Fibroblast of the aortic adventitia (primary cell): ENCODE measurements at regions not wholly inside any gene's neighbourhood (a gene's known extent, or its start where the extent isn't known, plus 50 kb on each side); places are given as distances from the start of the nearest gene placed in this dataset.

ENCODE experiments used
- DNase-seq: peaks from one replicate; pipeline ENCODE4 v3.0.0-alpha.2; 2010; ENCODE audit warnings: low read depth
- H3K4me3 ChIP-seq: 2 replicates; pipeline ENCODE4 v1.5.1; 2011; ENCODE audit warnings: low read depth, mild to moderate bottlenecking, control low read depth, low read length, moderate library complexity
- CTCF ChIP-seq: IDR thresholded peaks from 2 replicates; pipeline ENCODE4 v1.5.1; 2011; ENCODE audit warnings: mild to moderate bottlenecking, low read length, control low read depth, inconsistent platforms; ENCODE audit not compliant: insufficient read depth

GRCh38 chr10:31188792-31189406 lies 130.1 kb upstream of the ZEB1 start:
- H3K4me3 ChIP-seq: no peak overlapping the region
- DNase-seq: peak; percentile 42
- no peak for TF ChIP-seq CTCF

- TF ChIP-seq CTCF: no peak
- no peak for DNase-seq
Observed at GRCh38 chr10:31190488-31190887, 128.5 kb upstream of the ZEB1 start.

GRCh38 chr10:31192475-31192874 lies 126.5 kb upstream of the ZEB1 start:
- DNase-seq: no peak
- no peak overlapping the region for H3K4me3 ChIP-seq
- no peak for TF ChIP-seq CTCF

More at GRCh38 chr10:31190488-31190887, 128.5 kb upstream of the ZEB1 start:
- H3K4me3 ChIP-seq: no peak overlapping the region

- no peak overlapping the region for H3K4me3 ChIP-seq
- TF ChIP-seq CTCF: no peak
- DNase-seq: no peak
Observed at GRCh38 chr10:31194986-31195385, 124.0 kb upstream of the ZEB1 start.

GRCh38 chr10:31197886-31198285 lies 121.1 kb upstream of the ZEB1 start:
- H3K4me3 ChIP-seq: no peak overlapping the region
- peak; percentile 53 for DNase-seq
- no peak for TF ChIP-seq CTCF

GRCh38 chr10:31204090-31204489 lies 114.9 kb upstream of the ZEB1 start:
- TF ChIP-seq CTCF: no peak
- no peak overlapping the region for H3K4me3 ChIP-seq
- peak; percentile 60 for DNase-seq

- H3K4me3 ChIP-seq: no peak overlapping the region
- no peak for DNase-seq
- TF ChIP-seq CTCF: no peak
Observed at GRCh38 chr10:31207636-31208035, 111.4 kb upstream of the ZEB1 start.
